ENCODE measurements at regions not wholly inside any gene's neighbourhood (a gene's known extent, or its start where the extent isn't known, plus 50 kb on each side); places are given as distances from the start of the nearest gene placed in this dataset.

GRCh38 chr13:112229445-112229844 lies 146.7 kb upstream of the SPACA7 start:
- Histone ChIP-seq H3K4me1 (ENCODE audit: insufficient read depth, low read length) (no peaks in the 10 kb centered on the region), H3K27me3 (ENCODE audit: insufficient read depth, low read length) (no peaks in the 10 kb centered on the region), H3K4me3 (ENCODE audit: low read length in 2 of 2) (no peak overlapping the region), H3K9me3 (ENCODE audit: control insufficient read depth in 1 of 2, low read length in 2 of 2) (no peaks in the 10 kb centered on the region), H3K36me3 (ENCODE audit: insufficient read depth, low read length) (no peaks in the 10 kb centered on the region), H3K27ac (ENCODE audit: low read depth, low read length) (no peak overlapping the region)
- ChIA-PET CTCF (ENCODE audit: partially characterized antibody) (no interaction called here), POLR2A (ENCODE audit: partially characterized antibody) (no interaction called here)
- H3K27ac Mint-ChIP-seq = no peak overlapping the region
- H3K4me1 Mint-ChIP-seq = no peaks in the 10 kb centered on the region
- DNase-seq = no peak
- no peaks in the 10 kb centered on the region for H3K36me3 Mint-ChIP-seq
- intact Hi-C loops (cut with micrococcal nuclease) = no loop called here
- H3K9me3 Mint-ChIP-seq = peaks cover 0 to 3% (median 0%) of the 10 kb centered on the region in 8 donors
- no peak overlapping the region for H3K4me3 Mint-ChIP-seq
- peaks cover 1 to 2% of the 10 kb centered on the region in 2 donors for H3K27me3 Mint-ChIP-seq

DNA sequence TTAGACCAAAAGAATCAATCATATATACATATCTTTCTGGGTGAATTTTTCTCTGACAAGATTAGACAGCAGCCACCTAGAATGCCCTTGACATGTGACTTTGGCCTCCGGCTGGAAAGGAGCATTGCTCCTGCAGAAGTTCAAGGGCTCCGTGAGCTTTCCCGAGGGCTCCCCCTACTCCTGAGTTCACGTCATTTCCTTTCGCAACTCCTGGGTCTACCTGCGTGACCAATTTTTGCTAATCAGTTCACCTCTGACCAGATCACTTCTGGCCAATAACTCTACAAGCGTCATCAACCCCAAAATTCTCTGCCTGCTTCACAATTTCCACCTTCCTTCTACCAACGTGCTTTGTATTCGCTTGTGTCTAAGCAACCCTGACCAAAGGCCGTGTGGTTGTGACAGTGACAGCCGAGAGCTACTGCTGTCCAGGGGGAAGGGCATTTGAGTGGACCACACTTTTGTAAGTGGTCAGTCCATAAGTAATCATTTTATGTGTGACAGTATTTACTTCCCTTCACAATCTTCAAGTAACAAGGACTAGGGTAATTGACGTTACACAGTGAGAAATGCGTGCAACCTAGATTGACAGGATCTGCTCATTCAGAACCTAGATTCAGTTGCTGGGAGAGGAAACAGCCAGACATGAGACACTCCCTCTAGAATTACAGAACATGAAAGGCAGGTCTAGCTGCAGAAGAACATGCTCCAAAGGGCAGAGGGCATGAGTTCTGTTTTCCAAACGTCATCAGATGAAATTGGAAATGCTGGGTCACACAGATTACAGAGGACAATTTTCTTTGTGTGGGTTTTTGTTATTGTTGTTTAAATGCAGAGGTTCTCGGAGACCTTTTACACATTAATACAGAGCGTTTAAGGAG lies 145.9 kb upstream of the SPACA7 start:
- Histone ChIP-seq H3K4me1 (ENCODE audit: insufficient read depth, low read length) (no peaks in the 10 kb centered on the region), H3K36me3 (ENCODE audit: insufficient read depth, low read length) (no peaks in the 10 kb centered on the region), H3K27me3 (ENCODE audit: insufficient read depth, low read length) (no peaks in the 10 kb centered on the region), H3K4me3 (ENCODE audit: low read length in 2 of 2) (no peak overlapping the region), H3K27ac (ENCODE audit: low read depth, low read length) (no peak overlapping the region), H3K9me3 (ENCODE audit: control insufficient read depth in 1 of 2, low read length in 2 of 2) (no peaks in the 10 kb centered on the region)
- H3K36me3 Mint-ChIP-seq = no peaks in the 10 kb centered on the region
- H3K9me3 Mint-ChIP-seq = peaks cover 0 to 6% (median 0%) of the 10 kb centered on the region in 8 donors
- H3K27me3 Mint-ChIP-seq = peaks cover 0 to 1% of the 10 kb centered on the region in 2 donors
- intact Hi-C loops (cut with micrococcal nuclease) = no loop called here
- no peak overlapping the region for H3K4me3 Mint-ChIP-seq
- no peaks in the 10 kb centered on the region for H3K4me1 Mint-ChIP-seq
- no peak for DNase-seq
- ChIA-PET CTCF (ENCODE audit: partially characterized antibody) (no interaction called here), POLR2A (ENCODE audit: partially characterized antibody) (no interaction called here)
- peak overlapping the region in 1 of 7 donors; percentile 19 for H3K27ac Mint-ChIP-seq

- ChIA-PET POLR2A (ENCODE audit: partially characterized antibody) (no interaction called here), CTCF (ENCODE audit: partially characterized antibody) (no interaction called here)
- no peaks in the 10 kb centered on the region for H3K27me3 ChIP-seq (ENCODE audit: insufficient read depth, low read length)
- peaks cover 0 to 1% of the 10 kb centered on the region in 2 donors for H3K27me3 Mint-ChIP-seq
- peaks cover 0 to 6% (median 0%) of the 10 kb centered on the region in 8 donors for H3K9me3 Mint-ChIP-seq
- H3K4me1 ChIP-seq (ENCODE audit: insufficient read depth, low read length) = no peaks in the 10 kb centered on the region
- no peak overlapping the region for H3K4me3 ChIP-seq (ENCODE audit: low read length in 2 of 2)
- H3K9me3 ChIP-seq (ENCODE audit: control insufficient read depth in 1 of 2, low read length in 2 of 2) = no peaks in the 10 kb centered on the region
- H3K36me3 Mint-ChIP-seq = no peaks in the 10 kb centered on the region
- H3K36me3 ChIP-seq (ENCODE audit: insufficient read depth, low read length) = no peaks in the 10 kb centered on the region
- H3K27ac ChIP-seq (ENCODE audit: low read depth, low read length) = no peak overlapping the region
- intact Hi-C loops (cut with micrococcal nuclease) = no loop called here
- H3K4me3 Mint-ChIP-seq = no peak overlapping the region
- no peaks in the 10 kb centered on the region for H3K4me1 Mint-ChIP-seq
- DNase-seq = no peak
- H3K27ac Mint-ChIP-seq = no peak overlapping the region
Measured at GRCh38 chr13:112231451-112232083, 144.6 kb upstream of the SPACA7 start.

GRCh38 chr13:112233256-112233655 lies 142.9 kb upstream of the SPACA7 start:
- ChIA-PET CTCF (ENCODE audit: partially characterized antibody) (no interaction called here), POLR2A (ENCODE audit: partially characterized antibody) (no interaction called here)
- intact Hi-C loops (cut with micrococcal nuclease) = no loop called here
- H3K4me3 Mint-ChIP-seq = no peak overlapping the region
- no peaks in the 10 kb centered on the region for H3K4me1 Mint-ChIP-seq
- DNase-seq = no peak
- no peaks in the 10 kb centered on the region for H3K36me3 Mint-ChIP-seq
- H3K27ac ChIP-seq (ENCODE audit: low read depth, low read length) = no peak overlapping the region
- no peaks in the 10 kb centered on the region for H3K4me1 ChIP-seq (ENCODE audit: insufficient read depth, low read length)
- no peaks in the 10 kb centered on the region for H3K27me3 Mint-ChIP-seq
- H3K4me3 ChIP-seq (ENCODE audit: low read length in 2 of 2) = no peak overlapping the region
- H3K9me3 Mint-ChIP-seq = peaks cover 0 to 6% (median 0%) of the 10 kb centered on the region in 8 donors
- no peaks in the 10 kb centered on the region for H3K27me3 ChIP-seq (ENCODE audit: insufficient read depth, low read length)
- no peak overlapping the region for H3K27ac Mint-ChIP-seq
- H3K9me3 ChIP-seq (ENCODE audit: control insufficient read depth in 1 of 2, low read length in 2 of 2) = no peaks in the 10 kb centered on the region
- no peaks in the 10 kb centered on the region for H3K36me3 ChIP-seq (ENCODE audit: insufficient read depth, low read length)

- no peaks in the 10 kb centered on the region for H3K4me1 ChIP-seq (ENCODE audit: insufficient read depth, low read length)
- intact Hi-C loops (cut with micrococcal nuclease) = no loop called here
- POLR2A ChIA-PET (ENCODE audit: partially characterized antibody) = no interaction called here
- H3K9me3 ChIP-seq (ENCODE audit: control insufficient read depth in 1 of 2, low read length in 2 of 2) = no peaks in the 10 kb centered on the region
- H3K27ac ChIP-seq (ENCODE audit: low read depth, low read length) = no peak overlapping the region
- no peak overlapping the region for H3K4me3 ChIP-seq (ENCODE audit: low read length in 2 of 2)
- DNase-seq = no peak
- no peaks in the 10 kb centered on the region for H3K27me3 ChIP-seq (ENCODE audit: insufficient read depth, low read length)
- Mint-ChIP-seq H3K4me3 (no peak overlapping the region), H3K4me1 (no peaks in the 10 kb centered on the region), H3K36me3 (no peaks in the 10 kb centered on the region), H3K27me3 (no peaks in the 10 kb centered on the region), H3K9me3 (peaks cover 0 to 6% (median 0%) of the 10 kb centered on the region in 8 donors), H3K27ac (no peak overlapping the region)
- no peaks in the 10 kb centered on the region for H3K36me3 ChIP-seq (ENCODE audit: insufficient read depth, low read length)
- CTCF ChIA-PET (ENCODE audit: partially characterized antibody) = no interaction called here
Measured at GRCh38 chr13:112233716-112234115, 142.4 kb upstream of the SPACA7 start.

DNA sequence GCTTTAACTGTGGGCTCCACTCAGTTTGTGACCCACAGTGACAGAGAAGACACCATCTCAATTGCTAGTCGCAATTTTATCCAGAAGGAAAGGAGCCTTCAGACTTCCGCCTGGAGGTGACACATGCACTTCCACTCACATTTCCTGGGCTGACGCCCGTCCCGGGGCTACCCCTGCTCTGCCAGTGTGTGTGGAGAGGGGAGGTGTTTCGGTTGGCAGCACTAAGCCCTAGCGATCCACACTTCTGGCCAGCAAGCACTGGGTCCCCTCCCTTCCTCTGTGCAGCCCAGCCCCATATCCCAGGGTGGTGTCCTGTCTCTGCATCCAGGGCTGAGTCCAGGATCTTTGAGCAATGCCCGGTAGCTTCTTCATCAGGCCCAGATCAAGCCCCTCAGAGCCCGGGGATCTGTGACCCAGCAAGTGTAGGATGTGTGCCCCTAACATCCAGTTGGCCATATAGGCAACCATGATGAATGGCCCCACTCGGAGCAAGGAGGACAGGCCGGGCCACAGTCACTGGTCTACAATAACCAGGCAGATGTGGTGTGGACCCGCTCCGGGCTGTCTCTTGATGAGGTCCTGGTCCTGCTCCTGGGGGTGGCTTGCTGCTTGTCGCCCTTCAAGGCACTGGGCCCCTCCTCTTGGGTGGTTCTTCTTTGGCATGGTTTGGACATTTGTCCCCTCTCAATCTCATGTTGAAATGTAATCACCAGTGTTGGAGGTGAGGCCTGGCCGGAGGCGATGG lies 141.9 kb upstream of the SPACA7 start:
- no peaks in the 10 kb centered on the region for H3K27me3 Mint-ChIP-seq
- Histone ChIP-seq H3K27ac (ENCODE audit: low read depth, low read length) (no peak overlapping the region), H3K4me1 (ENCODE audit: insufficient read depth, low read length) (no peaks in the 10 kb centered on the region), H3K36me3 (ENCODE audit: insufficient read depth, low read length) (no peaks in the 10 kb centered on the region), H3K9me3 (ENCODE audit: control insufficient read depth in 1 of 2, low read length in 2 of 2) (no peaks in the 10 kb centered on the region), H3K27me3 (ENCODE audit: insufficient read depth, low read length) (no peaks in the 10 kb centered on the region), H3K4me3 (ENCODE audit: low read length in 2 of 2) (no peak overlapping the region)
- peaks cover 0 to 6% (median 0%) of the 10 kb centered on the region in 8 donors for H3K9me3 Mint-ChIP-seq
- CTCF ChIA-PET (ENCODE audit: partially characterized antibody) = no interaction called here
- H3K4me3 Mint-ChIP-seq = no peak overlapping the region
- H3K27ac Mint-ChIP-seq = no peak overlapping the region
- H3K4me1 Mint-ChIP-seq = no peaks in the 10 kb centered on the region
- H3K36me3 Mint-ChIP-seq = no peaks in the 10 kb centered on the region
- POLR2A ChIA-PET (ENCODE audit: partially characterized antibody) = no interaction called here
- intact Hi-C loops (cut with micrococcal nuclease) = no loop called here
- no peak for DNase-seq

- Mint-ChIP-seq H3K36me3 (no peaks in the 10 kb centered on the region), H3K27ac (no peak overlapping the region), H3K9me3 (peaks cover 0 to 6% (median 0%) of the 10 kb centered on the region in 8 donors), H3K27me3 (no peaks in the 10 kb centered on the region), H3K4me1 (no peaks in the 10 kb centered on the region), H3K4me3 (no peak overlapping the region)
- ChIA-PET CTCF (ENCODE audit: partially characterized antibody) (no interaction called here), POLR2A (ENCODE audit: partially characterized antibody) (no interaction called here)
- Histone ChIP-seq H3K36me3 (ENCODE audit: insufficient read depth, low read length) (no peaks in the 10 kb centered on the region), H3K27me3 (ENCODE audit: insufficient read depth, low read length) (no peaks in the 10 kb centered on the region), H3K27ac (ENCODE audit: low read depth, low read length) (no peak overlapping the region), H3K4me1 (ENCODE audit: insufficient read depth, low read length) (no peaks in the 10 kb centered on the region), H3K4me3 (ENCODE audit: low read length in 2 of 2) (no peak overlapping the region), H3K9me3 (ENCODE audit: control insufficient read depth in 1 of 2, low read length in 2 of 2) (no peaks in the 10 kb centered on the region)
- DNase-seq = no peak
- intact Hi-C loops (cut with micrococcal nuclease) = no loop called here
Measured at GRCh38 chr13:112236016-112236415, 140.1 kb upstream of the SPACA7 start.
